HCT116 (cell line): ENCODE measurements at regions not wholly inside any gene's neighbourhood (a gene's known extent, or its start where the extent isn't known, plus 50 kb on each side); places are given as distances from the start of the nearest gene placed in this dataset.

Experiments used
- ATAC-seq: fragments of 200-7000 bp; cut with Tn5 transposase; 2 replicates; pipeline ENCODE4 v1.9.1; 2020; ENCODE audit warnings: mild to moderate bottlenecking, moderate library complexity
- BruUV-seq: library from RNA; stranded (reverse); fragments of 400-500 nt; replicated peaks from 2 replicates; lab custom pipeline; 2021; lab: Mats Ljungman, UMichigan
- CTCF ChIA-PET: fragments of 300-600 bp; sonication (Branson Sonifier 250); formaldehyde crosslinking; loops from one replicate; lab custom pipeline; 2021; ENCODE audit warnings: antibody characterized with exemption; lab: Charles Lee
- POLR2A ChIA-PET: fragments of 300-600, 350-600 bp; sonication (Branson Sonifier 250); formaldehyde crosslinking; loops from one replicate; lab custom pipeline; 2021; ENCODE audit warnings: antibody characterized with exemption; lab: Charles Lee
- RAD21 ChIA-PET, 2 experiments: fragments of 300-600 bp; sonication (Branson Sonifier 250); formaldehyde crosslinking; loops; one replicate each; lab custom pipeline; 2023; ENCODE audit warnings: low total read pairs in 2 of 2; ENCODE audit not compliant: uncharacterized antibody in 2 of 2, unreplicated experiment in 2 of 2, low non-redundant PET in 1 of 2; lab: Charles Lee
- DNase-seq: peaks from one replicate; pipeline ENCODE4 v3.0.0-alpha.2; 2010; ENCODE audit warnings: low read depth, low spot score
- H2AFZ ChIP-seq: fragments of 200-600 bp; shearing (Covaris generic), sonication (generic); 2 replicates; pipeline ENCODE4 v1.6.1; 2017; ENCODE audit warnings: low read depth, mixed run types, mixed read lengths, antibody characterized with exemption, low read length; ENCODE audit not compliant: poor library complexity, severe bottlenecking
- H3K27ac ChIP-seq: 2 replicates; pipeline ENCODE4 v1.5.1; 2012; ENCODE audit warnings: low read depth, low read length
- H3K27me3 ChIP-seq: fragments of 200-600 bp; sonication (generic); 2 replicates; pipeline ENCODE4 v1.6.1; 2016; ENCODE audit warnings: mixed run types, low read length, mixed read lengths; ENCODE audit not compliant: insufficient read depth
- H3K36me3 ChIP-seq, 2 experiments: fragments of 200-500 bp in 1 of 2; fragments of 200-600 bp in 1 of 2; sonication (Bioruptor generic) in 1 of 2; sonication (generic) in 1 of 2; 2 replicates each; pipeline versions ENCODE4 v1.5.1 to v1.6.1; 2014 to 2016; ENCODE audit warnings: low read length in 2 of 2, inconsistent platforms in 1 of 2, mixed read lengths in 1 of 2, mixed run types in 1 of 2; ENCODE audit not compliant: insufficient read depth in 2 of 2, control insufficient read depth in 1 of 2
- H3K4me1 ChIP-seq, 2 experiments: fragments of 200-600 bp in 1 of 2; sonication (generic) in 1 of 2; 2 replicates each; pipeline versions ENCODE4 v1.5.1 to v1.6.1; 2012 to 2017; ENCODE audit warnings: low read length in 2 of 2, inconsistent platforms in 1 of 2, mild to moderate bottlenecking in 1 of 2, mixed read lengths in 1 of 2, mixed run types in 1 of 2, moderate library complexity in 1 of 2; ENCODE audit not compliant: insufficient read depth in 2 of 2, control insufficient read depth in 1 of 2
- H3K4me2 ChIP-seq: fragments of 200-600 bp; sonication (generic); 2 replicates; pipeline ENCODE4 v1.6.1; 2017; ENCODE audit warnings: mixed run types, low read length, mixed read lengths
- H3K4me3 ChIP-seq, 2 experiments: fragments of 200-600 bp in 1 of 2; sonication (generic) in 1 of 2; replicated peaks in 1 of 2; 2 replicates each; pipeline ENCODE4 v1.5.1; 2011 to 2016; ENCODE audit warnings: low read length in 2 of 2, control low read depth in 1 of 2, low read depth in 1 of 2, mild to moderate bottlenecking in 1 of 2, mixed read lengths in 1 of 2, mixed run types in 1 of 2
- H3K79me2 ChIP-seq: fragments of 200-600 bp; sonication (generic); 2 replicates; pipeline ENCODE4 v1.6.1; 2017; ENCODE audit warnings: mild to moderate bottlenecking, mixed run types, low read length, moderate library complexity, mixed read lengths; ENCODE audit not compliant: insufficient read depth
- H3K9ac ChIP-seq: fragments of 200-600 bp; sonication (generic); 2 replicates; pipeline ENCODE4 v1.6.1; 2016; ENCODE audit warnings: low read length, mixed read lengths
- H3K9me2 ChIP-seq: fragments of 200-600 bp; sonication (generic), shearing (Covaris generic); 2 replicates; pipeline ENCODE4 v1.6.1; 2017; ENCODE audit warnings: mixed run types, mild to moderate bottlenecking, moderate library complexity; ENCODE audit not compliant: insufficient read depth
- H3K9me3 ChIP-seq, 2 experiments: fragments of 200-500 bp in 1 of 2; fragments of 200-600 bp in 1 of 2; sonication (Bioruptor generic) in 1 of 2; sonication (generic) in 1 of 2; 2 replicates each; pipeline ENCODE4 v1.6.1; 2014 to 2017; ENCODE audit warnings: low read length in 2 of 2, mixed read lengths in 2 of 2, inconsistent platforms in 1 of 2, low read depth in 1 of 2, mild to moderate bottlenecking in 1 of 2, mixed run types in 1 of 2, moderate library complexity in 1 of 2; ENCODE audit not compliant: control insufficient read depth in 1 of 2, insufficient read depth in 1 of 2
- H4K20me1 ChIP-seq: fragments of 200-600 bp; sonication (generic), shearing (Covaris generic); 2 replicates; pipeline ENCODE4 v1.6.1; 2017; ENCODE audit warnings: mixed run types, mild to moderate bottlenecking, moderate library complexity; ENCODE audit not compliant: insufficient read depth
- CBX3 ChIP-seq: IDR thresholded peaks from 2 replicates; pipeline ENCODE4 v1.6.1; 2012; ENCODE audit warnings: low read depth
- CEBPB ChIP-seq: IDR thresholded peaks from 2 replicates; pipeline ENCODE4 v1.6.1; 2012; ENCODE audit warnings: low read depth
- EZH2phosphoT487 ChIP-seq: fragments of 200-600 bp; IDR thresholded peaks from 2 replicates; pipeline ENCODE4 v1.6.1; 2018; ENCODE audit warnings: antibody characterized with exemption, borderline replicate concordance
- FOSL1 ChIP-seq: IDR thresholded peaks from 2 replicates; pipeline ENCODE4 v1.6.1; 2012; ENCODE audit warnings: low read depth
- POLR2A ChIP-seq: IDR thresholded peaks from 2 replicates; pipeline ENCODE4 v1.7.0; 2011; ENCODE audit warnings: borderline replicate concordance; ENCODE audit not compliant: insufficient read depth, insufficient read length; ENCODE audit errors: extremely low read depth
- POLR2AphosphoS5 ChIP-seq: IDR thresholded peaks from 2 replicates; pipeline ENCODE4 v1.6.1; 2011; ENCODE audit warnings: mild to moderate bottlenecking, low read depth, low read length, moderate library complexity
- RAD21 ChIP-seq: IDR thresholded peaks from 2 replicates; pipeline ENCODE4 v1.6.1; 2012; ENCODE audit warnings: low read depth, mild to moderate bottlenecking
- SIN3A ChIP-seq: IDR thresholded peaks from 2 replicates; pipeline ENCODE4 v1.6.1; 2012; ENCODE audit warnings: low read depth
- YY1 ChIP-seq: IDR thresholded peaks from 2 replicates; pipeline ENCODE4 v1.6.1; 2011; ENCODE audit warnings: low read length, low read depth, moderate library complexity, mild to moderate bottlenecking; ENCODE audit not compliant: insufficient replicate concordance; ENCODE audit errors: extremely low read depth
- ZFX ChIP-seq: fragments of 450-650 bp; IDR thresholded peaks from 2 replicates; pipeline ENCODE4 v1.6.1; 2017
- ZNF274 ChIP-seq: fragments of 200-500 bp; sonication (Bioruptor generic); IDR thresholded peaks from 2 replicates; pipeline ENCODE4 v1.6.1; 2014; ENCODE audit warnings: mild to moderate bottlenecking, low read depth, low read length, inconsistent platforms
- intact Hi-C: fragments of 100-400 bp; cut with micrococcal nuclease; formaldehyde crosslinking; loops from 2 replicates; pipeline ENCODE4 v1.10.0; 2022
- TF ChIP-seq, protein P1 (sequence below): IDR thresholded peaks from 2 replicates; pipeline ENCODE4 v1.6.1; 2012; ENCODE audit warnings: low read depth
- TF ChIP-seq, protein P2 (sequence below): IDR thresholded peaks from 2 replicates; pipeline ENCODE4 v1.6.1; 2012
- TF ChIP-seq, protein P3 (sequence below): IDR thresholded peaks from 2 replicates; pipeline ENCODE4 v1.6.1; 2012

DNA sequence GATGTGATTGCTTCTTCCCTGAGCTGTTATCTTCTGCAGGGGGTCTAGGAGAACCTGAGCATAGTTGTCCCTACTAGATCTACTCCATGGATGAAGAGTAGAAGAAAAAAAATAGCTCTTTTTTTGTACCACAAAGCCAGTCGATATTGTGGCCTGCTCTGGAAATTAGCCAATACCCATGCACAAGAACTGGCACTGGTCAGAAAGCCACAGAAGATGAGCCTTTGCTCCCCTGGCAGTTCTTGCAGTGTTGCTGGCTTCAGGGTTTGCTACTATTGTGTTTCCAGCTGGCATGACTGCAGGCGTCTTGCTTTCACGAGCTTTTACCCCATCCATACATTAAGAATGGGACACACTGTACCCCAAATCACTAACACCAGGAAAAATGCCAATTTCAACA, 547.7 kb upstream of the KLF12 start:
- intact Hi-C loops, result no loop called here
- no peak overlapping the region for H3K4me2 ChIP-seq

More for the DNA sequence above, 547.7 kb upstream of the KLF12 start:
- no peak overlapping the region for H2AFZ ChIP-seq
- DNase-seq (no peak), ATAC-seq (no peak)
- ChIA-PET RAD21 (no interaction called here), CTCF (no interaction called here), POLR2A (no interaction called here)
- no peak overlapping the region for H3K4me3 ChIP-seq
- BruUV-seq, result no TSS peak
- no peak overlapping the region for H3K27ac ChIP-seq
- no peaks in the 10 kb centered on the region for H3K9me2 ChIP-seq
- no peaks in the 10 kb centered on the region for H3K4me1 ChIP-seq
- no peaks in the 10 kb centered on the region for H4K20me1 ChIP-seq
- no peak overlapping the region for H3K9ac ChIP-seq
- no peaks in the 10 kb centered on the region for H3K36me3 ChIP-seq
- no peaks in the 10 kb centered on the region for H3K27me3 ChIP-seq
- TF ChIP-seq, protein P1, sequence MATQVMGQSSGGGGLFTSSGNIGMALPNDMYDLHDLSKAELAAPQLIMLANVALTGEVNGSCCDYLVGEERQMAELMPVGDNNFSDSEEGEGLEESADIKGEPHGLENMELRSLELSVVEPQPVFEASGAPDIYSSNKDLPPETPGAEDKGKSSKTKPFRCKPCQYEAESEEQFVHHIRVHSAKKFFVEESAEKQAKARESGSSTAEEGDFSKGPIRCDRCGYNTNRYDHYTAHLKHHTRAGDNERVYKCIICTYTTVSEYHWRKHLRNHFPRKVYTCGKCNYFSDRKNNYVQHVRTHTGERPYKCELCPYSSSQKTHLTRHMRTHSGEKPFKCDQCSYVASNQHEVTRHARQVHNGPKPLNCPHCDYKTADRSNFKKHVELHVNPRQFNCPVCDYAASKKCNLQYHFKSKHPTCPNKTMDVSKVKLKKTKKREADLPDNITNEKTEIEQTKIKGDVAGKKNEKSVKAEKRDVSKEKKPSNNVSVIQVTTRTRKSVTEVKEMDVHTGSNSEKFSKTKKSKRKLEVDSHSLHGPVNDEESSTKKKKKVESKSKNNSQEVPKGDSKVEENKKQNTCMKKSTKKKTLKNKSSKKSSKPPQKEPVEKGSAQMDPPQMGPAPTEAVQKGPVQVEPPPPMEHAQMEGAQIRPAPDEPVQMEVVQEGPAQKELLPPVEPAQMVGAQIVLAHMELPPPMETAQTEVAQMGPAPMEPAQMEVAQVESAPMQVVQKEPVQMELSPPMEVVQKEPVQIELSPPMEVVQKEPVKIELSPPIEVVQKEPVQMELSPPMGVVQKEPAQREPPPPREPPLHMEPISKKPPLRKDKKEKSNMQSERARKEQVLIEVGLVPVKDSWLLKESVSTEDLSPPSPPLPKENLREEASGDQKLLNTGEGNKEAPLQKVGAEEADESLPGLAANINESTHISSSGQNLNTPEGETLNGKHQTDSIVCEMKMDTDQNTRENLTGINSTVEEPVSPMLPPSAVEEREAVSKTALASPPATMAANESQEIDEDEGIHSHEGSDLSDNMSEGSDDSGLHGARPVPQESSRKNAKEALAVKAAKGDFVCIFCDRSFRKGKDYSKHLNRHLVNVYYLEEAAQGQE, result no peak
- no peak for TF ChIP-seq ZFX
- TF ChIP-seq EZH2phosphoT487, result no peak
- no peak for TF ChIP-seq POLR2A
- no peak for TF ChIP-seq POLR2AphosphoS5
- no peak for TF ChIP-seq CEBPB
- TF ChIP-seq RAD21, result no peak
- TF ChIP-seq YY1, result no peak
- TF ChIP-seq, protein P2, sequence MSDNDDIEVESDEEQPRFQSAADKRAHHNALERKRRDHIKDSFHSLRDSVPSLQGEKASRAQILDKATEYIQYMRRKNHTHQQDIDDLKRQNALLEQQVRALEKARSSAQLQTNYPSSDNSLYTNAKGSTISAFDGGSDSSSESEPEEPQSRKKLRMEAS, result no peak
- TF ChIP-seq SIN3A, result no peak
- no peak for TF ChIP-seq ZNF274
- TF ChIP-seq, protein P3, sequence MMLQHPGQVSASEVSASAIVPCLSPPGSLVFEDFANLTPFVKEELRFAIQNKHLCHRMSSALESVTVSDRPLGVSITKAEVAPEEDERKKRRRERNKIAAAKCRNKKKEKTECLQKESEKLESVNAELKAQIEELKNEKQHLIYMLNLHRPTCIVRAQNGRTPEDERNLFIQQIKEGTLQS, result no peak
- no peak for TF ChIP-seq CBX3
- TF ChIP-seq FOSL1, result no peak
- H3K79me2 ChIP-seq, result no peaks in the 10 kb centered on the region
- no peaks in the 10 kb centered on the region for H3K9me3 ChIP-seq
